ENCODE measurements at regions not wholly inside any gene's neighbourhood (a gene's known extent, or its start where the extent isn't known, plus 50 kb on each side); places are given as distances from the start of the nearest gene placed in this dataset.

DNA sequence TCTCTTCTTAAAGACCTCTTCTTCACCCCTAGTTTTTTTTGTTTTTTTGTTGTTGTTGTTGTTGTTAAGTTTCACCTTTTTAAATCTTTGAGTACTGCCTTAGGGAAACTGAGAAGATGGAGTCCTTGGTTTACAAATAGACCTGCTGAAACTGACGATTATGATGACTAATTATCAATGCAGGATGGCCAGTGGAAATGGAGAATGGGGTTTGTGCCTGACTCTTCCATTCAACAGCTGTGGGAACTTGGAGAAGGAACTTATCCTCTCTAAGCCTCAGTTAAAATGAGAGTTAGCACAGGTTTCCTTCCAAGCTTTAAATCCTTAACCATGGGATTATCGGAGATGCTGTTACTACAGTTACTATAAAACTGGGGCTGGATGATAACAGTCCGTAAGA, 66.7 kb upstream of the PNMA1 start:
- no peak for DNase-seq

DNA sequence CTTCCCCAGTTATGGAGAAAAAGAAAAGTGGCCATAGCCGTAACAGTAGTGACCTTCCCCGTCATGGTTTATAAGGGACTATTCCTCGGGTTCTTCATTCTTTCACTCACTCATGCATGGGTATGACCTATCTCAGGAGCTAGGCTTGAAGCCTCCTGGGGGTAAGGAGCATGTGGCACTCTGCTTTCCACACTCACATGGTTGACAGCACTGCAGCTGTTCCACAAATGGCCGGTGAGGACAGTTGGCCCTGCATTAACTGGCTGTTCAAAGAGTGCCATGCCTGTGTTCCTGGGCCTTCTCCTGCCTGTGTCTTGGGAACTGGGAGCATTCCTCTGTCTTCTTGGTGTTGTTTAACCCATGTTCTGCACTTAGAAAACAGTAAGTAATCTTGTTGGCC, 66.2 kb upstream of the PNMA1 start:
- DNase-seq, result no peak

DNA sequence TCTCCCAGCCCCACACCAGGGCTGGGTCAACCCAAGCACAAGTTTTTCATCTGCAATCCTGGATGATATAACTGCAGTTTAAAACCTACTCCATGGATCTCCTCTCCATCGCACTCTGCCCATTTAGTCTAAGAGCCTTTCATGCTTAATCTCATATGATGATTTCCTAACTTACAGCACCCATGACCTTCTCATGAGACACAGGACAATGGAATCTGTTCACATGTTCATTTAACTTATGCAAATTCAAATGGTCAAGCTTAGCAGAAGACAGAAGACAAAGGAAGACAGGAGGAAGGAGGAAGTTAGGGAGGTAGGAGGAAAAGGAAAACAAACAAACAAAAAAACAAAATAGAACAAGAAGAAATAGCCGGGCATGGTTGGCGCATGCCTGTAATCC, 64.6 kb upstream of the PNMA1 start:
- DNase-seq, result no peak

DNA sequence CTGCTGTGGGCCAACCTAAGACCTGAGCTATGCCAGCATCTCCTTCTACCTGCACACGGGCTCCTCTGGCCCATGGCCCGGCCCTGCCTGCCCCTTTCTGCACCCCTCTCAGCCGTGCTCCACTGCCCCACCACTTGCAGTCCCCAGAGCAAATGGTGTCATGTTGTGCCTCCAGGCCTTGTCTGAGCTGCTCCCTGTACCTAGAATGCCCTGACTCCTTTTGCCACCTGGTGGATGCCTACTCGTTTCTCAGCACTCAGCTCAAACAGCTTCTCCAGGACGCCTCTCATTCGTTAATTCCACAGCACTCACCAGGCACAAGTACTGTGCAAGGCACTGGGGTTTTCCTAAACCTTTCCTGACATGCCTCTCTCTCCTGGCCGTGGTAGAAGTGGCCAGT, 63.2 kb upstream of the PNMA1 start:
- DNase-seq, result no peak

DNA sequence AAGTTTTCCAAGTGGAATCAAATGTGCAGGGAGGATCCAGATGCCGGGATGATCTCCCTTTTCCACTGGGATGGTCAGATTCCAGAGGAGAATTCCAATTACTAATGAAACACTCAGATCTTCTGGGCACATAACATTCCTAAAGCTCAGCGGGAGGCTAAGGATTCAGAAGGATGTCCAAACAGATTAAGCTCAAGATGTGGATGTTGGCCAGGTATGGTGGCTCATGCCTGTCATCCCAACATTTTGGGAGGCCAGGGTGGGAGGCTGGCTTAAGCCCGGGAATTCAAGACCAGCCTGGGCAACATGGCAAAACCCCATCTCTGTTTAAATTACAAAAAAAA, 62.0 kb upstream of the PNMA1 start:
- no peak for DNase-seq

DNA sequence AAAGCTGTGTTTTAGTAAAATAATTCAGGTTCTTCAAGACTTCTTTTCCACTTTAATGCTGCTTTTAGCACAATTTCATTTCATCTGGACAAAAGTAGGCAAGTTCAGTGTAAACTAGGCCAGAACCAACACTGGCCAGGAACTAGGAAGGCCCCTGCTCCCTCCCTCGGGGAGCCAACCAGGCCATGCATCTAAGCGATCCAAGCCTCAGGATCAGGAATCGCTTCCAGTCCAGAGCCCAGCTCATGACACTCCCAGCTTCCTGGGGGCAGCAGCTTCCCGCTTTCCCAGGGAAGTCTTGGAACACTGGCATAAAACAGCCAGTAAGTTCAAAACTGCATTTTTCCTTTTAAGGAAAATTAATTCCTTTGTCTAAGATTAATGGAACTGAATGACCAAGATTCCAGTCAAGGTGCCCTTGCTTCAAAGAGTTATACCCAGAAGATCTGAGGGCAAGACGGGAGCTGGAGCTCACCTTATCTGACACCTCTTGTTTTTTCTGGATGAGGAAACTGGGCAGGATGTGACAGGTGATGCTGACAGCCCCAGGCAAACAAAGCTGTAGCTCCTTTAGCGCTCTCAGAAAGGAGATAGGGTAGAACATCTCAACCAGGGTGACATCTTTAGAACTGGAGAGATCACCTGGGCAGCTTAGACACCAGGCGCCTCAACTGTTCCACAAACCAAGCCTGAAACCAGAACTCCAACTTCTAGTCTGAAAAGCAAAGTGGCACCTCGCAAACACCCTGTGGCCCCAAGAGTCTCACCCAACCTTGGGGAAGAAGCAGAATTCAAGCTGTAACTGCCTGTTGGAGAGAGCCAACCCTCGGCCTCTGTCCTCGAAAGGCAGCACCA, 61.4 kb upstream of the PNMA1 start:
- no peak for DNase-seq

DNA sequence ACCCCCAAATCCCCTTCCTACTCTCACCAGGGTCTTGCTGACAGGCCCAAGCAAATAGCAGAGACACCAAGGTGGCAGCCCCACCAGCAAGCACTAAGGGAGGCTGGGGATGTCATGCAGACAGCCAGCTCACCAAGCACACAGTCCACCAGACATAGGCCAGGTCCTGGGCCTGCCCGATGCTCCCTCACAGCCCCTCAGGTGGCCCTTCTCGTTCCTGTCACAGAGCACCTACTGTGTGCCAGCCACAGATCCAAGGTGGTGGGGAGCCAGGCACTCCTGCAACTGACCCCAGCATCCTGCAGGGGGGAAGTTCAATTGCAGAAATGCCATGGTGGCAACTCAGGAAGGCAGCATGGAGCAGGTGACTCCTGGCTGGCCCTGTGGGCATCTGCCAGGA, 60.5 kb upstream of the PNMA1 start:
- no peak for DNase-seq

DNA sequence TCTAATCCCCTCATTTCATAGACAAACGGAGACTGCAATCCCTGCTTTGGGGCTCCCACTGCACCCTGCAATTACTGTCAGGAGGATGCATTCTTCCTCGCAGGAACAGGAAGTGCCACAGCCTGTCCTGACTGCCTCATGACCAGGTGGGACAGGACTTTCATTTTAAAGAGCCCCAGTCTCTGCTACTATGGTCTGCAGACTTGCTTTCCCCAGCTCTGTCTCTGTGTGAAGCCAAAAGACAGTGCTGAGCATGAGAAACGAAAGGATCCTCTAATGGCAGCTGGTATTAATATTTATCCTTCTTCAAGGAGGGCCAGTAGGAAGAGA, 60.0 kb upstream of the PNMA1 start:
- peak; percentile 26 for DNase-seq

DNA sequence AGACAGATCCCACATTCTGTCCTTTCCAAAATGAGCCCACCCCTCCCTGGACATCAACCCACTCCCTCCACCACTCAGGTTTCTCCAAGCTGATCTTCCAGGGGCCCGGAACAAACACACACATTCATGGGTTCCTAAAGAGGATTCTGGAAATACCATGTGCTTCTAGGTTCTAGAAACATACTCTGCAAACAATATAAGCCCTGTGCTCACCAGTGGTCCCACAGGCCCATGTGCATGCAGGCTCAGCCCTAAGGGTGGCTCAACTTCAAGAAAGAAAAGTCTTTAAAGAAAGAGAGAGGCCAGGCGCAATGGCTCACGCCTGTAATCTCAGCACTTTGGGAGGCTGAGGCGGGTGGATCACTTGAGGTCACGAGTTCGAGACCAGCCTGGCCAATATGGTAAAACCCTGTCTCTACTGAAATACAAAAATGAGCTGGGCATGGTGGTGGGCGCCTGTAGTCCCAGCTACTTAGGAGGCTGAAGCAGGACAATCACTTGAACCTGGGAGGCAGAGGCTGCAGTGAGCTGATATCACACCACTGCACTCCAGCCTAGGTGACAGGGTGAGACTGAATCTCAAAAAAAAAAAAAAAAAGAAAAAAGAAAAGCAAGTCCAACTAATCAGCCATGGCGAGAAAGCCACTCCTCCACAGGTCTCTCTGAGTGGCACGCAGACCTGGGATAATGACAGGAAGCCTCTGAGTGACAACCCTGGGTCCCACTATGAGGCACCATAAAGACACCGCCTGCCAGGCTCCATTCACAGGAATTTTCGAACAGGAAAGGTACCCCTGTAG, 59.5 kb upstream of the PNMA1 start:
- peak; percentile 21 for DNase-seq

DNA sequence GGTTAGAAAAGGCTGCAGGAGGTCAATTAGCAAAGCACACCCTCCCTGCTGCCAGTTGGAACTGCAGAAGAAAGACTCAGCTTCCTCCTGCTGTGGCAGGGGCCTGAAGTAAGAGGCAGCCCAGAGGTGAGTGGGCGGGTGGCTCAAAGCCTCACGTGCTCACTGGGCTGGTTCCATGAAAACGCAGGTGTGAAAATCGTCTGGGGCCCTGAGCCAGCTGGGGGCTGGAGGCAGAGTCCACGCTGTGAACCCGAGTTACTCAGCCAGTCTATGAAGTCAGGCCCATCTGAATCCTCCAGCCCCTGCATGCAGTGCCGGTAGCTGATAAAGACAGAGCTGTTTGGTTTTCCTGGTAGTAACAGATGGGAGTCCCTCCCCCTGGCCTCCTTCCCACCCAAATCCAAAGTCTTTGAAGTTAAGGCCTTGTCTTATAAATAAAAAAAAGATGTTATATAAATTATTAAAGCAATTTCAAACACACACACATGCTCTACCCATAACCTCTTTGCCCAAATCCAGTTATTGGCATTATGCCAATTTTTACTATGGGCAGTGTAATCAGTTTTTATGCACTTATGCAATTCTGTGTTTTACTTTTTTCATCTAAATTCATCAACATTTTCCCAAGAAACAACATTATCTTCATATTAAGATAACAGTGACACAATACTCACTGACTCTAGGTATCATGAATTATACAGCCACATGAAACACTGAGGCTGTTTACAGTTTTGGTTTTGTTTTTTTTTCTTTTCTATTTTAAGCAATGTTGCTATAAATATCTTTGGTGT, 57.9 kb upstream of the PNMA1 start:
- peak; percentile 82 for DNase-seq

DNA sequence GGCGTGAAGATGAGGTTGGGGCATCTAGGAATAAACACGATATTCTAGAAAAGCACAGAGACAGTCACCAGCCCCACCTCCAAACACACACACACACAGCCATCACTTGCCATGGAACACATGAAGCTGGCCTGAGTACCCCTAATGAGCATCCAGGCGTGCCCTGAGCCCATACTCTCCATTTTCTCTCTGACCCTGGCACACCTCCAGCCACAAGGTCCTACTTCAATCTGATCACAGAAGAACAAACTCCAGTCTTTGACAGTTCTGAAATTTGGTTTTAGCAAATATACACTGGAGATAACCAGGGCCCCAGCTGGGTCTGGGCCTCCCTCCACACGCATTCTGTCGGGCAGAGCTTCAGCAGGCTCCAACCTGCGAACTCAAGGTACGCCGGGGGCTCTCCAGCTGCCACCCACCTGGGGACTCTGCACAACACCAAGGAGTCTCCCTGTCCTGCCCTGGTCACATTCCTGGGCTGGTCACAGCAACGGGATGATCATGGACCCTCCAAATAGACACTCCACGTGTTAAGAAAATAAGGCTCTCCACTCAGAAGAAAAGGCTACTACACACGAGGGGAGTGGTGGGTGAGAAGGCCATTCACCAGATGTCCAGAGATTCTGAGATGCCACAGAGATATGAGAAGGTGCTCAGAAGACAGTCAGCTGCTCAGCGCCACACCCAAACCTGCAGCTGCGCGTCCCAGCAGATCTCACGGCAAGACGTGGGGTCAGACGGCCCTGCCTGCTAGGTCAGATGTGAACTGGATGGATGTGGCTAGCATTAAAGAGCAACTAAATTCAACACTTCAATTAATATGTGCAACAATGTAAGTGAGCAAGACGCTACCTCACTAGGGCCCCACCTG, 57.0 kb upstream of the PNMA1 start:
- DNase-seq, result no peak

DNA sequence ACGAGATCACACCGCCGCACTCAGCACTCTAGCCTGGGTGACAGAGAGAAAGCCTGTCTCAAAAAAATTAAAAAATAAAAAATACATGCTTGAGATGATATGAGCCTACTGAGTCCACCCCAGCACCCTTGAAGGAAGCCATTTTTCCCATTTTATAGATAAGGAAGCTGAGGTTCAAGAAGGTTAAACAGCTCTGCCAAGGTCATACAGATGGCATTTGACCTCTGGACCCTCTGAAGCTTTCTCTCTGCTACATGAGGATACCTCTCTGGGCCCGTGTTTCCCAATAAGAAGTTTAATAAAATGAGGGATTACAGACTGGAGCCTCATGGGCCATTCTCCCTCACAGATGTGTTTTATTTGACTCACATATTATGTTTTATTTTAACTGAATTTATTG, 53.9 kb upstream of the PNMA1 start:
- no peak for DNase-seq

DNA sequence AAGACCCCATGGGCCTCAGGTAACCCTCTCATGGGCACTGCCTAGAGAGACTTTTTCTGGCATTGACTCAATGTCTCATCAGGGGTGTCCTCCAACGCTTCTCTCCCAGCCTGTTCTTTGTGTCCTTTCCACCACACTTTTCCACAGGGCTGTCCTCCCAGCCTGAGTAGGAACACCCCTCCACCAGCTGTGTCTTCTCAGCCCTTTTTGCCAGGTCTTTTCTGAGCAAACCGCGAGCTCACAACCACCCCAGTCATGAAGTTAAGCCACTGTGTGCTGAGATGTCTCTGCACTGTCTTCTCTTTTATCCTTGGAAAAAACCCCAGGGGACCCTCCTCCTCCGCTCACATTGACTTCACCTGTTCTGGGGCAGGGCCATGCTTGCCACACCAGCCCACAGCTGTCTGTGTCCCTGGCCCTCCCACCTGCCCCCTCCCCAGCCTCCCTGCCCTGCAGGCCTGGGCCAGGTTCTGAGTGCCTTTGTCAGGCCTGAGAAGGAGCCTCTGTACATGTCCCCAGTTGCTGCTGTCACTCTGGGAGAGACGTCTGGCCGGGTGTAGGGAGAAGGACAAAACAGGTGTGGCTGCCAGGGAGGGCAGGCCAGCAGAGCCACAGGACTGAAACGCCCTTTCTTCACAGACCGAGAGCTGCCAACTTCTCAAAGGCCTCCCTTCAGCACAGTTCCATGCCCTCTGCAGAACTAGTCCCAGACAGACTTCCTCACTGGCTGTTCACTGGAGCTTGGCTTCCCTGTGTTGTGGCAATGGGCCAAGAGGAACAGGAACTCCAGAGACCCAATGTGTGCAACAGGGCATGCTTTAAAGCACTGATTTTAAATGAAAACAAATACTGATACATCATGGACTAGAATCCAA, 50.5 kb upstream of the PNMA1 start:
- peak; percentile 87 for DNase-seq

Data from left hindlimb (tissue), 1 donor.